Bronchial epithelial cell (primary cell): ENCODE measurements at regions not wholly inside any gene's neighbourhood (a gene's known extent, or its start where the extent isn't known, plus 50 kb on each side); places are given as distances from the start of the nearest gene placed in this dataset.

Experiments used
- DNase-seq: peaks from one replicate; pipeline ENCODE4 v3.0.0-alpha.2; 2010; ENCODE audit warnings: low read depth
- FAIRE-seq: peaks from 2 replicates; lab custom pipeline; 2011; peaks lifted over from hg19 to GRCh38; lab: Jason Lieb, UNC
- H3K27me3 ChIP-seq: 2 replicates; pipeline ENCODE4 v1.5.1; 2011; ENCODE audit warnings: low read length; ENCODE audit not compliant: control insufficient read depth, insufficient read depth
- H3K36me3 ChIP-seq: 2 replicates; pipeline ENCODE4 v1.5.1; 2011; ENCODE audit warnings: low read length; ENCODE audit not compliant: control insufficient read depth, insufficient read depth
- H3K4me3 ChIP-seq: 2 replicates; pipeline ENCODE4 v1.5.1; 2011; ENCODE audit warnings: mild to moderate bottlenecking, low read depth, low read length, control low read depth
- TF ChIP-seq, protein P1 (sequence below): IDR thresholded peaks from 2 replicates; pipeline ENCODE4 v1.5.1; 2011; ENCODE audit warnings: mild to moderate bottlenecking, moderate library complexity, low read length, control low read depth, inconsistent platforms; ENCODE audit not compliant: insufficient read depth, severe bottlenecking

DNA sequence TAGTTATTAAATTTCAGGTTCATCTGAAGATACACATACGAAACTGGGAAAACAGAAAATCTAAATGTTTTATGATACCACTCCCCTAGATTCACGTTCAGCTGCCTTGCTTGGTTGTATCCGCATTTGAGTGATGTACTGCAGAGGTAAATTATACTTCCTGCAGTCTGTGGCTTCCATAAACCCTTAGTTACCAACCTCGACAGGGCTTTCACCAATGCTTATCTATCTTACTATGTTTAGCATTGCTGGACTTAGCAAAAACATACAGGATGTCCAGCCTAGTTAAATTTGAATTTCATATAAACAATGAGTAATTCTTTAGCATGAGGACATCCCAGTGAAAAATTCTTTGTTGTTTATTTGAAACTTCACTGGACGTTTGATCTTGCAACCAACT, 108.8 kb downstream of the TMA16 start:
- TF ChIP-seq, protein P1, sequence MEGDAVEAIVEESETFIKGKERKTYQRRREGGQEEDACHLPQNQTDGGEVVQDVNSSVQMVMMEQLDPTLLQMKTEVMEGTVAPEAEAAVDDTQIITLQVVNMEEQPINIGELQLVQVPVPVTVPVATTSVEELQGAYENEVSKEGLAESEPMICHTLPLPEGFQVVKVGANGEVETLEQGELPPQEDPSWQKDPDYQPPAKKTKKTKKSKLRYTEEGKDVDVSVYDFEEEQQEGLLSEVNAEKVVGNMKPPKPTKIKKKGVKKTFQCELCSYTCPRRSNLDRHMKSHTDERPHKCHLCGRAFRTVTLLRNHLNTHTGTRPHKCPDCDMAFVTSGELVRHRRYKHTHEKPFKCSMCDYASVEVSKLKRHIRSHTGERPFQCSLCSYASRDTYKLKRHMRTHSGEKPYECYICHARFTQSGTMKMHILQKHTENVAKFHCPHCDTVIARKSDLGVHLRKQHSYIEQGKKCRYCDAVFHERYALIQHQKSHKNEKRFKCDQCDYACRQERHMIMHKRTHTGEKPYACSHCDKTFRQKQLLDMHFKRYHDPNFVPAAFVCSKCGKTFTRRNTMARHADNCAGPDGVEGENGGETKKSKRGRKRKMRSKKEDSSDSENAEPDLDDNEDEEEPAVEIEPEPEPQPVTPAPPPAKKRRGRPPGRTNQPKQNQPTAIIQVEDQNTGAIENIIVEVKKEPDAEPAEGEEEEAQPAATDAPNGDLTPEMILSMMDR: no peak
- no peaks in the 10 kb centered on the region for H3K27me3 ChIP-seq
- H3K36me3 ChIP-seq: no peaks in the 10 kb centered on the region
- DNase-seq (no peak), FAIRE-seq (no peak)
- no peak overlapping the region for H3K4me3 ChIP-seq

DNA sequence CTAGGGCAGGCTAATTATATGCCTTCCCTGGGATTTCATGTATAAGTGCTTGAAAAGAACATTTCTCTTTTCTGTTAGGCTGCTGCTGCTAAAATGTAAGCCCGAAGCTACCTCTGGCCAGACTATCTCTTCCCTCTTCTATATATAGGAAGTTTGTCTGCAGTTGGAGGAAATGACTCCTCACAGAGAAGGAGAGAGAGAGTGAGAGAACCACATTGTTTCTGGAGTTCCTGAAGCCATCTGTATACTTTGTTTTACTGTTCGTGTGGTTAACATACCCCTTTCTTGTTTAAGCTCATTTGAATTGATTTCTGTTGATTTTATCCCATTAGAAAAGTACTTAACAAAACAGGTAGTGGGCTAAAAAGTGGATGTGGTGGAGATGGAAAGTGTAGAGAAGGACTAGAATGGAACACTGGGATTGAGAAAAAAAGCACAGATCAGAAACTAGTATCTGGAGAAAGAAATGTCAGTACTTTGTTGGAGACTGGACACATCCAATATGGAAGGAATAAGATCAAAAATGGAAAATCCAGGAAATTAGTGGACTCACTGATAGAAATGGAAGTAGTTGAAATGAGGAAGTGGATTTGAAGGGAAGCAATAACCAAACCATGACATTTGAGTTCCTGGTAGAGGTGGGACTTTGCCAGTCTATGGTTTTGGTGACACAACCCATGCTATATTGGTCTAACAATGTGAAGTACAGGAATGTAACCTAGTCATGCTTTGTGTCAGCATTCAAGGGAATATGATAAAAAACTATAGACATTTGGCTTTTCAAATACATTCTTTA, 112.6 kb downstream of the TMA16 start:
- DNase-seq (no peak), FAIRE-seq (no peak)
- Histone ChIP-seq H3K27me3 (no peaks in the 10 kb centered on the region), H3K36me3 (no peaks in the 10 kb centered on the region), H3K4me3 (no peak overlapping the region)
- TF ChIP-seq, protein P1: no peak

GRCh38 chr4:163609019-163609418, 114.5 kb downstream of the TMA16 start:
- Histone ChIP-seq H3K36me3 (no peaks in the 10 kb centered on the region), H3K27me3 (no peaks in the 10 kb centered on the region), H3K4me3 (no peak overlapping the region)
- no peak for FAIRE-seq
- TF ChIP-seq, protein P1: no peak
- no peak for DNase-seq

DNA sequence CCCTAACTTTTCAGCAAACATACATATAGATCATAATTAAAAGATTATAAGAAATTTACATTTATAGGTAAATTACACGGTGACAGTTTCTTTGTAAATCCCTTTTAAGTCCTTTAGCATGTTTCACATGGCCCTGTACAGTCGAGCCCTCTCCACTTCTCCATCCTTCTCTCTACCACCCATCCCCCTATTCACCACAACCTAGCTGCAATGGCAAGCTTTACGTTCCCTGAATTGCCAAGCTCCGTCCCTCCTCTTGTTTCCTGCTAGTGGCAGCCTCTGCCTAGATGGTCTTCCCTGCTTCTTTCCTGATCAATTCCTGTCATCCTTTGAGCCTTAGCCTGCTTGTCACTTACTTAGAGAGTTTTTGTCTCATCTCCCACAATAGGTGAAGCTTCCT, 116.2 kb downstream of the TMA16 start:
- H3K27me3 ChIP-seq: no peaks in the 10 kb centered on the region
- H3K36me3 ChIP-seq: no peaks in the 10 kb centered on the region
- no peak for DNase-seq
- TF ChIP-seq, protein P1: no peak
- no peak overlapping the region for H3K4me3 ChIP-seq
- FAIRE-seq: no peak

GRCh38 chr4:163611182-163611581, 116.7 kb downstream of the TMA16 start:
- DNase-seq (no peak), FAIRE-seq (no peak)
- TF ChIP-seq, protein P1: no peak
- Histone ChIP-seq H3K36me3 (no peaks in the 10 kb centered on the region), H3K4me3 (no peak overlapping the region), H3K27me3 (no peaks in the 10 kb centered on the region)
